Panc1 (cell line): ENCODE measurements at regions not wholly inside any gene's neighbourhood (a gene's known extent, or its start where the extent isn't known, plus 50 kb on each side); places are given as distances from the start of the nearest gene placed in this dataset.

Experiments
- POLR2AphosphoS5 ChIP-seq: IDR thresholded peaks from 2 replicates; pipeline ENCODE4 v1.6.1; 2012; ENCODE audit warnings: mild to moderate bottlenecking, low read depth, low read length, moderate library complexity
- TF ChIP-seq, protein P1 (sequence below): fragments of 450-650 bp; IDR thresholded peaks from 2 replicates; pipeline ENCODE4 v1.5.1; 2017; ENCODE audit warnings: mild to moderate bottlenecking

DNA sequence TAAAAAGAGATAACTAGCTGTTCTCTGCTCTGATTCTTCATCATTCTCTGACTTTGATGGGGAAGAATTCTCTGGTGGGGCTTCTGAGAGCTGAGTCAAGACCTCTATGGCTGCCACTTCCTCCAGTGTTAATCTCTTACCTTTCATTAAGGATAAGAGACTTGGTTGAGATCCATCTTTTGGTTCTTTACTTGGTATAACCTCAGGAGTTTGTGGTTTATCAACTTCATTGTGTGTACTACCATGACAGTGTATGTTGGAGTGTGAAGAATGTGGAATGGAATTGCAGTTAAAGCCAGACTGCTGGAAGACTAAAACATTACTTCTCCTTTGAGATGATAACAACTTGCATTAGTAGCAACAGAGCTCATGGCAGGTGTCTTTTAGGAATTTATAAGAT, 222.0 kb downstream of the SLITRK5 start:
- TF ChIP-seq POLR2AphosphoS5, result no peak
- TF ChIP-seq, protein P1, sequence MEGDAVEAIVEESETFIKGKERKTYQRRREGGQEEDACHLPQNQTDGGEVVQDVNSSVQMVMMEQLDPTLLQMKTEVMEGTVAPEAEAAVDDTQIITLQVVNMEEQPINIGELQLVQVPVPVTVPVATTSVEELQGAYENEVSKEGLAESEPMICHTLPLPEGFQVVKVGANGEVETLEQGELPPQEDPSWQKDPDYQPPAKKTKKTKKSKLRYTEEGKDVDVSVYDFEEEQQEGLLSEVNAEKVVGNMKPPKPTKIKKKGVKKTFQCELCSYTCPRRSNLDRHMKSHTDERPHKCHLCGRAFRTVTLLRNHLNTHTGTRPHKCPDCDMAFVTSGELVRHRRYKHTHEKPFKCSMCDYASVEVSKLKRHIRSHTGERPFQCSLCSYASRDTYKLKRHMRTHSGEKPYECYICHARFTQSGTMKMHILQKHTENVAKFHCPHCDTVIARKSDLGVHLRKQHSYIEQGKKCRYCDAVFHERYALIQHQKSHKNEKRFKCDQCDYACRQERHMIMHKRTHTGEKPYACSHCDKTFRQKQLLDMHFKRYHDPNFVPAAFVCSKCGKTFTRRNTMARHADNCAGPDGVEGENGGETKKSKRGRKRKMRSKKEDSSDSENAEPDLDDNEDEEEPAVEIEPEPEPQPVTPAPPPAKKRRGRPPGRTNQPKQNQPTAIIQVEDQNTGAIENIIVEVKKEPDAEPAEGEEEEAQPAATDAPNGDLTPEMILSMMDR, result no peak
